ENCODE measurements at regions not wholly inside any gene's neighbourhood (a gene's known extent, or its start where the extent isn't known, plus 50 kb on each side); places are given as distances from the start of the nearest gene placed in this dataset.

DNA sequence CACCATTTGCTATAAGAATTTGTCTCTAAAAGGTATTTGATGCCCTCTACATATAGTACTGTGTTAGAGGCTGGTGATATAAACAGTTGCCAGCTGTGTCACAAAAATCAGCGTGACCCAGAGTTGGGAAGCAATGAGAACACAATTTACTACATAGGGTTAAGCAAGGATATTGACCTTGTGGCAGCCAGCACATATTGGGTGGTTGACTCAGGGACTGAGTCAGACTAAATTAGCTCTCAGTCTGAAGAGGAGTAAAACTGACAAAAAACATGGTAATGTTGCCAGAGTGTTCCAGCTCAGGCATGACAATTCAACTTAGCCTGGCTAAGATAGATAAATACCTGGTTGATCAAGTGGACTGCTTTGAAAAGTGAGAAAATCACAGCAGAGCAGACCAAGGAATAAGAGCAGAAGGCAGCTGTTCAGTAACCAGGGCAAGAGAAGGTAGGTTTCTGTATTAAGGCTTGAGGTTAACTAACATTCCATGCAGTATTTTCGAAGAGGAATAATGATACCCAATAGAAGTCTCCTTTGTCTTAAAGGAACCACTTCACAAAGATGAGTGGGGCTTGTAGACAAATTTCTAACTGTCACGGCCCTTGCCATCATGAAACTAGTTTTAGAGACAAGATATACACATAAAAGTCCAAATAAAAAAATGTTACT, 108.2 kb upstream of the ERBB4 start:
- 58% methylated on average over 3 of the region's 3 CpGs for whole genome bisulfite sequencing (ENCODE audit: low lambda C conversion rate, missing lambda C conversion rate)
- H2AFZ ChIP-seq: no peak overlapping the region

DNA sequence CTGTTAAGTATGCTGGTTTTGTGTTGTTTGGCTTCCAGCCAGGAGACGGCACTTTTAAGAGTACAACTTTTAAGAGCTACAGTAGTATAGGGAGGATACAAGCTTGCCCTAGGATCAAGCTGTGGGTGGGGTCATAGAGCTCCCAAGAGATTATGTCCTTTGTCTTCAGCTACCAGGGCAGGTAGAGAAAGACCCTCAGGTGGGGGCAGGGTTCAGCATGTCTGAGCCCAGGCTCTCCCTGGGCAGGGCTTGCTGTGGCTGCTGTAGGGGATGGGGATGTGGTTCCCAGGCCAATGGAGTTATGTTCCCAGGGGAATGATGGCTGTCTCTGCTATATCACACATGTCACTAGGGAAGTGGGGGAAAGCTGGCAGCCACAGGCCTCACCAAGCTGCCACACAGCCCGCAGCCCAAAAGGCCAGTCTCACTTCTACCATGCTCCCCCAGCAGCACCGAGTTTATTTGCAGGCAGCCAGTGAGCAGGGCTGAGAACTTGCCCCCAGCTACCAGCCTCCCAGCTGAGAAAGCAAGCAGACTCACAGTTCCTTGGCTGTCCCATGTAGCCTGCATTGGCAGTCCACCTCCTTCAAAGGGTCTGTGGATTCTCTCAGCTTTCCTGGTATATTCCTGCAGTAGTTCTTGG, 105.7 kb upstream of the ERBB4 start:
- WGBS (ENCODE audit: low lambda C conversion rate, missing lambda C conversion rate): 86% methylated on average over 3 of the region's 3 CpGs
- H3K9me2 ChIP-seq (replicated peaks; ENCODE audit: insufficient read depth): no peaks in the 10 kb centered on the region
- TF ChIP-seq EZH2 (IDR thresholded peaks at IDR 0.05; ENCODE audit: borderline replicate concordance) (no peak), EZH2phosphoT487 (IDR thresholded peaks at IDR 0.05; ENCODE audit: low read depth, severe bottlenecking, unreplicated experiment) (no peak)
- TF ChIP-seq, protein P1, sequence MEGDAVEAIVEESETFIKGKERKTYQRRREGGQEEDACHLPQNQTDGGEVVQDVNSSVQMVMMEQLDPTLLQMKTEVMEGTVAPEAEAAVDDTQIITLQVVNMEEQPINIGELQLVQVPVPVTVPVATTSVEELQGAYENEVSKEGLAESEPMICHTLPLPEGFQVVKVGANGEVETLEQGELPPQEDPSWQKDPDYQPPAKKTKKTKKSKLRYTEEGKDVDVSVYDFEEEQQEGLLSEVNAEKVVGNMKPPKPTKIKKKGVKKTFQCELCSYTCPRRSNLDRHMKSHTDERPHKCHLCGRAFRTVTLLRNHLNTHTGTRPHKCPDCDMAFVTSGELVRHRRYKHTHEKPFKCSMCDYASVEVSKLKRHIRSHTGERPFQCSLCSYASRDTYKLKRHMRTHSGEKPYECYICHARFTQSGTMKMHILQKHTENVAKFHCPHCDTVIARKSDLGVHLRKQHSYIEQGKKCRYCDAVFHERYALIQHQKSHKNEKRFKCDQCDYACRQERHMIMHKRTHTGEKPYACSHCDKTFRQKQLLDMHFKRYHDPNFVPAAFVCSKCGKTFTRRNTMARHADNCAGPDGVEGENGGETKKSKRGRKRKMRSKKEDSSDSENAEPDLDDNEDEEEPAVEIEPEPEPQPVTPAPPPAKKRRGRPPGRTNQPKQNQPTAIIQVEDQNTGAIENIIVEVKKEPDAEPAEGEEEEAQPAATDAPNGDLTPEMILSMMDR (IDR thresholded peaks at IDR 0.05; ENCODE audit: poor library complexity): no peak
- H4K20me1 ChIP-seq (ENCODE audit: insufficient read depth, poor library complexity, severe bottlenecking): no peaks in the 10 kb centered on the region
- H3K4me2 ChIP-seq: no peak overlapping the region
- H3K36me3 ChIP-seq (replicated peaks; ENCODE audit: insufficient read depth, low read depth): no peaks in the 10 kb centered on the region
- no peaks in the 10 kb centered on the region for H3K79me2 ChIP-seq
- H2AFZ ChIP-seq: no peak overlapping the region
- H3K4me1 ChIP-seq (ENCODE audit: insufficient read depth): no peaks in the 10 kb centered on the region
- no peak for DNase-seq (ENCODE audit: low spot score)
- H3K27ac ChIP-seq: no peak overlapping the region
- H3K9me3 ChIP-seq (ENCODE audit: low read depth): no peaks in the 10 kb centered on the region
- H3K4me3 ChIP-seq: no peak overlapping the region
- H3K27me3 ChIP-seq: no peaks in the 10 kb centered on the region

More for the DNA sequence above, 108.2 kb upstream of the ERBB4 start:
- TF ChIP-seq, protein P1 (IDR thresholded peaks at IDR 0.05; ENCODE audit: poor library complexity): no peak
- TF ChIP-seq EZH2phosphoT487 (IDR thresholded peaks at IDR 0.05; ENCODE audit: low read depth, severe bottlenecking, unreplicated experiment): no peak
- TF ChIP-seq EZH2 (IDR thresholded peaks at IDR 0.05; ENCODE audit: borderline replicate concordance): no peak
- H3K9me3 ChIP-seq (ENCODE audit: low read depth): no peaks in the 10 kb centered on the region
- H4K20me1 ChIP-seq (ENCODE audit: insufficient read depth, poor library complexity, severe bottlenecking): no peaks in the 10 kb centered on the region
- no peak for DNase-seq (ENCODE audit: low spot score)
- H3K79me2 ChIP-seq: no peaks in the 10 kb centered on the region
- H3K27ac ChIP-seq: no peak overlapping the region
- H3K36me3 ChIP-seq (replicated peaks; ENCODE audit: insufficient read depth, low read depth): no peaks in the 10 kb centered on the region
- H3K4me3 ChIP-seq: no peak overlapping the region
- H3K4me2 ChIP-seq: no peak overlapping the region
- H3K27me3 ChIP-seq: no peaks in the 10 kb centered on the region
- no peaks in the 10 kb centered on the region for H3K4me1 ChIP-seq (ENCODE audit: insufficient read depth)
- no peaks in the 10 kb centered on the region for H3K9me2 ChIP-seq (replicated peaks; ENCODE audit: insufficient read depth)

DNA sequence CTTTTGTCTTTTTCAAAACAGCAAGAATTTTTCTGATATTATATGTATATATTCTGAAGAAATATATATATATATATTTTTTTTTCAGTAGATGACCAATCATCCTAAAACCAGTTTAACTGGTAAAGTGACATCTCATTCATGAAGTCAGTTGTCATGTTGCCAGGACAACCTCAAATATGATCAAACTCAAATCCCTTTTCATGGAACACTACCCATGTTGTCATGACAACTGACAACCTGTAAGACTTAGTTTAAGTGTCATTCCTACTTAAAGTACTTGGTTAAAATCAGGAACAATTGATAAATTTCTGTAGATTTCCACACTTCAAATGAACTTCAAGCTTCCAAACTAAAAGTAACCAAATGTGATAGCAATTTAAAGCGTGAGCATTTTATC, 101.8 kb upstream of the ERBB4 start:
- TF ChIP-seq, protein P1 (IDR thresholded peaks at IDR 0.05; ENCODE audit: poor library complexity): no peak
- TF ChIP-seq EZH2phosphoT487 (IDR thresholded peaks at IDR 0.05; ENCODE audit: low read depth, severe bottlenecking, unreplicated experiment) (no peak), EZH2 (IDR thresholded peaks at IDR 0.05; ENCODE audit: borderline replicate concordance) (no peak)
- Histone ChIP-seq H3K27ac (no peak overlapping the region), H4K20me1 (ENCODE audit: insufficient read depth, poor library complexity, severe bottlenecking) (no peaks in the 10 kb centered on the region), H3K4me1 (ENCODE audit: insufficient read depth) (no peaks in the 10 kb centered on the region), H3K4me2 (no peak overlapping the region), H3K4me3 (no peak overlapping the region), H3K9me3 (ENCODE audit: low read depth) (no peaks in the 10 kb centered on the region), H3K36me3 (replicated peaks; ENCODE audit: insufficient read depth, low read depth) (no peaks in the 10 kb centered on the region), H3K9me2 (replicated peaks; ENCODE audit: insufficient read depth) (no peaks in the 10 kb centered on the region), H3K79me2 (no peaks in the 10 kb centered on the region), H2AFZ (no peak overlapping the region), H3K27me3 (no peaks in the 10 kb centered on the region)
- WGBS (ENCODE audit: low lambda C conversion rate, missing lambda C conversion rate): 82% methylated on average over 1 of the region's 1 CpG
- DNase-seq (ENCODE audit: low spot score): no peak
